Uterus (tissue), 2 donors: ENCODE measurements at regions not wholly inside any gene's neighbourhood (a gene's known extent, or its start where the extent isn't known, plus 50 kb on each side); places are given as distances from the start of the nearest gene placed in this dataset.

ENCODE experiments used
- POLR2A ChIP-seq, 2 donors: fragments of 450-650 bp; IDR thresholded peaks; one replicate each; pipeline ENCODE4 v1.6.1; 2016; ENCODE audit warnings: antibody characterized with exemption in 2 of 2, mild to moderate bottlenecking in 1 of 2, moderate library complexity in 1 of 2
- TF ChIP-seq, protein P1 (sequence below), 4 experiments: fragments of 200-600 bp in 2 of 4; fragments of 450-650 bp in 2 of 4; sonication (generic) in 2 of 4; IDR thresholded peaks; one replicate each; pipeline ENCODE4 v1.5.1; 2016 to 2019; ENCODE audit warnings: antibody characterized with exemption in 4 of 4, mild to moderate bottlenecking in 2 of 4, moderate library complexity in 1 of 4

DNA sequence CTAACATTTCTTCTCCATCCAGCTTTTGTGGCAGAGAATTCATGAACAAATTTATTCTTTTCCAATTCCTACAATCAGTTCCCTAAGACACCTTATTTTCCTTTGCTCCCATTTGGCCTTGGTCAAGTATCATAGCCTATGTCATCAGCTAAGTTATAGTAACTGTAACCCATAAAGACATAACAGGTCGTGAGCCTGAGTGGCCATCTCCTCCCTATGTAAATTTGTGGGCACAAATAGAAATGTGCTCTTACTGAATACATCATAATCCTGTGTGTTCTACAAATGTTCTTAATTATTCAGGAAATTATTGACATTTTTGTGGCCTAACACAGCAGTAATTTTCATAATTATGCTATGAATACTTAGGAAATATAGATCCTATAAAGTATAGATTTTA is 108.9 kb upstream of the ZNF717 start:
- TF ChIP-seq, protein P1, sequence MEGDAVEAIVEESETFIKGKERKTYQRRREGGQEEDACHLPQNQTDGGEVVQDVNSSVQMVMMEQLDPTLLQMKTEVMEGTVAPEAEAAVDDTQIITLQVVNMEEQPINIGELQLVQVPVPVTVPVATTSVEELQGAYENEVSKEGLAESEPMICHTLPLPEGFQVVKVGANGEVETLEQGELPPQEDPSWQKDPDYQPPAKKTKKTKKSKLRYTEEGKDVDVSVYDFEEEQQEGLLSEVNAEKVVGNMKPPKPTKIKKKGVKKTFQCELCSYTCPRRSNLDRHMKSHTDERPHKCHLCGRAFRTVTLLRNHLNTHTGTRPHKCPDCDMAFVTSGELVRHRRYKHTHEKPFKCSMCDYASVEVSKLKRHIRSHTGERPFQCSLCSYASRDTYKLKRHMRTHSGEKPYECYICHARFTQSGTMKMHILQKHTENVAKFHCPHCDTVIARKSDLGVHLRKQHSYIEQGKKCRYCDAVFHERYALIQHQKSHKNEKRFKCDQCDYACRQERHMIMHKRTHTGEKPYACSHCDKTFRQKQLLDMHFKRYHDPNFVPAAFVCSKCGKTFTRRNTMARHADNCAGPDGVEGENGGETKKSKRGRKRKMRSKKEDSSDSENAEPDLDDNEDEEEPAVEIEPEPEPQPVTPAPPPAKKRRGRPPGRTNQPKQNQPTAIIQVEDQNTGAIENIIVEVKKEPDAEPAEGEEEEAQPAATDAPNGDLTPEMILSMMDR (IDR thresholded peaks at IDR 0.05): no peak
- no peak for TF ChIP-seq POLR2A (IDR thresholded peaks at IDR 0.05)
